Tibial nerve (tissue), 4 donors: ENCODE measurements at regions not wholly inside any gene's neighbourhood (a gene's known extent, or its start where the extent isn't known, plus 50 kb on each side); places are given as distances from the start of the nearest gene placed in this dataset.

Experiments used
- DNase-seq, 2 donors: peaks; one replicate each; pipeline ENCODE4 v3.0.0-alpha.2; 2019; ENCODE audit warnings: low spot score in 2 of 2
- H3K27ac ChIP-seq, 4 donors: fragments of 200-600 bp; sonication (generic) in 3 of 4; one replicate each; pipeline ENCODE4 v1.5.1; 2017 to 2019; ENCODE audit warnings: mild to moderate bottlenecking in 1 of 4
- H3K27me3 ChIP-seq, 2 donors: fragments of 200-600 bp; sonication (generic) in 1 of 2; one replicate each; pipeline versions ENCODE4 v1.5.1 to v1.6.0; 2017 to 2019
- H3K36me3 ChIP-seq, 3 donors: fragments of 200-600 bp; sonication (generic); one replicate each; pipeline ENCODE4 v1.5.1; 2018 to 2019
- H3K4me1 ChIP-seq, 4 donors: fragments of 200-600 bp; sonication (generic) in 3 of 4; one replicate each; pipeline ENCODE4 v1.5.1; 2017 to 2019
- H3K4me3 ChIP-seq, 4 donors: fragments of 200-600 bp; sonication (generic) in 3 of 4; one replicate each; pipeline ENCODE4 v1.5.1; 2017 to 2019; ENCODE audit warnings: mild to moderate bottlenecking in 1 of 4, moderate library complexity in 1 of 4
- H3K9me3 ChIP-seq, 4 donors: fragments of 200-600 bp; sonication (generic) in 3 of 4; one replicate each; pipeline ENCODE4 v1.5.1; 2017 to 2019
- EP300 ChIP-seq, 2 donors: sonication (generic); formaldehyde crosslinking; IDR thresholded peaks; one replicate each; pipeline ENCODE4 v1.6.1; 2017; ENCODE audit warnings: antibody characterized with exemption in 2 of 2, mild to moderate bottlenecking in 1 of 2
- POLR2A ChIP-seq, 2 donors: fragments of 450-650 bp; IDR thresholded peaks; one replicate each; pipeline ENCODE4 v1.6.1; 2017; ENCODE audit warnings: antibody characterized with exemption in 2 of 2, mild to moderate bottlenecking in 2 of 2, moderate library complexity in 2 of 2
- WGBS, 2 donors: methylation state at CpG; one replicate each; pipeline ENCODE4 v1.1.5; 2018; 5-methylcytosine and 5-hydroxymethylcytosine counted together
- TF ChIP-seq, protein P1 (sequence below), 5 experiments: fragments of 200-600 bp in 3 of 5; fragments of 450-650 bp in 2 of 5; sonication (generic) in 3 of 5; IDR thresholded peaks; one replicate each; pipeline ENCODE4 v1.5.1; 2016 to 2019; ENCODE audit warnings: antibody characterized with exemption in 5 of 5, mild to moderate bottlenecking in 3 of 5, moderate library complexity in 2 of 5

DNA sequence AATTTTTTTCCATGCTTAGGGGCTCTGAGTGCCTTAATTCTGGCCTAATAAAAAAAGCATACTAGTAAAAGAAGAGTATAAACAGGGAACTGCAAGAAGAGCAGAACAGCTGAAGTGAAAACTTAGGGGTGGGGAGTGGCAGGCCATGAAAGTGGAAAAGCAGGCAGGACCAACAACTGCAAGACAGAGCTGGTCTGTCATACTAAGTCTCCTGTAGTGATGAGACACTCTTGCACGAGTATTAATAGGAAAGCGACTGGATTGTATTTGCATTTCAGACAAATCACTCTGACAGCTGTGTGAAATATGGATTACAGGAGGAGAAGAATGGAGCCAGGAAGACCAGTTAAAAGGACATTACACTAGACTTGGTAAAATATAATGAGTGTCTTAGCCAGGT is 449.9 kb downstream of the NUF2 start:
- no peak overlapping the region for H3K27ac ChIP-seq
- no peak overlapping the region for H3K4me3 ChIP-seq
- no peaks in the 10 kb centered on the region for H3K36me3 ChIP-seq
- WGBS, 2 donors: 60 to 64% methylated on average over 2 of the region's 2 CpGs
- no peak for TF ChIP-seq EP300 (IDR thresholded peaks at IDR 0.05)
- TF ChIP-seq POLR2A (IDR thresholded peaks at IDR 0.05): no peak
- TF ChIP-seq, protein P1, sequence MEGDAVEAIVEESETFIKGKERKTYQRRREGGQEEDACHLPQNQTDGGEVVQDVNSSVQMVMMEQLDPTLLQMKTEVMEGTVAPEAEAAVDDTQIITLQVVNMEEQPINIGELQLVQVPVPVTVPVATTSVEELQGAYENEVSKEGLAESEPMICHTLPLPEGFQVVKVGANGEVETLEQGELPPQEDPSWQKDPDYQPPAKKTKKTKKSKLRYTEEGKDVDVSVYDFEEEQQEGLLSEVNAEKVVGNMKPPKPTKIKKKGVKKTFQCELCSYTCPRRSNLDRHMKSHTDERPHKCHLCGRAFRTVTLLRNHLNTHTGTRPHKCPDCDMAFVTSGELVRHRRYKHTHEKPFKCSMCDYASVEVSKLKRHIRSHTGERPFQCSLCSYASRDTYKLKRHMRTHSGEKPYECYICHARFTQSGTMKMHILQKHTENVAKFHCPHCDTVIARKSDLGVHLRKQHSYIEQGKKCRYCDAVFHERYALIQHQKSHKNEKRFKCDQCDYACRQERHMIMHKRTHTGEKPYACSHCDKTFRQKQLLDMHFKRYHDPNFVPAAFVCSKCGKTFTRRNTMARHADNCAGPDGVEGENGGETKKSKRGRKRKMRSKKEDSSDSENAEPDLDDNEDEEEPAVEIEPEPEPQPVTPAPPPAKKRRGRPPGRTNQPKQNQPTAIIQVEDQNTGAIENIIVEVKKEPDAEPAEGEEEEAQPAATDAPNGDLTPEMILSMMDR (IDR thresholded peaks at IDR 0.05): no peak
- H3K9me3 ChIP-seq: no peaks in the 10 kb centered on the region
- no peak for DNase-seq
- no peaks in the 10 kb centered on the region for H3K4me1 ChIP-seq
- no peaks in the 10 kb centered on the region for H3K27me3 ChIP-seq

DNA sequence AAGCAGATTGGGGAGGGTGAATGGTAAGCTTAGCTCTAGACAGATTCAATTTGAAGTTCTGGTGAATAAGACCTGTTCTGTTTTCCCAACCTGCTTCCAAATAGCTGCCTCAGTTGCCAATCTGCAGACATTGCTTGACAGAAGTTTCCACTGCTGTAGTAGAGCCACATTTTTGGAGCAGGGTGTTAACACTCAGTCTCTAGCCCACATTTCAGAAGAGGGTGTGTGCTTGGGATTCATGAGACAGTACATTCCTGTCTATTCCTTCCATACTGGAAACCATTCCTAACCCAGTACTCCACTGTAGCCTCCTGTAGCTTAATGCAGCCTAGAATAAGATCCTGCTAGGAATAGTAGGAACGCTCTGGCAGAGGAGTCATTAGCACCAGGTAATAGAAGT is 450.5 kb downstream of the NUF2 start:
- no peak overlapping the region for H3K4me3 ChIP-seq
- WGBS, 2 donors: 58 to 91% methylated on average over 1 of the region's 1 CpG
- no peaks in the 10 kb centered on the region for H3K9me3 ChIP-seq
- TF ChIP-seq, protein P1 (IDR thresholded peaks at IDR 0.05): no peak
- no peak for TF ChIP-seq EP300 (IDR thresholded peaks at IDR 0.05)
- no peak for TF ChIP-seq POLR2A (IDR thresholded peaks at IDR 0.05)
- no peaks in the 10 kb centered on the region for H3K4me1 ChIP-seq
- H3K27me3 ChIP-seq: no peaks in the 10 kb centered on the region
- no peak overlapping the region for H3K27ac ChIP-seq
- no peaks in the 10 kb centered on the region for H3K36me3 ChIP-seq
- no peak for DNase-seq

DNA sequence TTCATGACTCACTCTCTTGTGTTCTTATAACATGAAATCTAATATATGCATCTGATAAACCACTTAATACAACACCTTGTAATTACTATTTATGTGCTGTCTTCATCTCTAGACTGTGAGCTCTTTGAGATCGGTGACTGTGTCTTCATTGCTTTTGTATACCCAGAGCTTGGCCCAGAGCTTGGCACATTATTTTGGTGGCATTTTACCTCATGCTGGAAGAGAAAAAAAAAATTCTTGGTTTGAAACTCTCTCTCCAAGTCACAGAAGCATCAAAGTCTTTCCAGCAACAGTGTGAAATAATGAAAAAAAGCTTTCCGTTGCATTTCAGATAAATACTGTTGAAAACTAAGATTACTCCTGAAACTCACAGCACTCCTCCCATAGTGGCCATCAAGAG is 451.6 kb downstream of the NUF2 start:
- H3K27me3 ChIP-seq: no peaks in the 10 kb centered on the region
- H3K4me3 ChIP-seq: no peak overlapping the region
- no peaks in the 10 kb centered on the region for H3K4me1 ChIP-seq
- peaks cover 0 to 5% (median 0%) of the 10 kb centered on the region in 4 donors for H3K9me3 ChIP-seq
- no peak overlapping the region for H3K27ac ChIP-seq
- H3K36me3 ChIP-seq: no peaks in the 10 kb centered on the region
- TF ChIP-seq POLR2A (IDR thresholded peaks at IDR 0.05) (no peak), EP300 (IDR thresholded peaks at IDR 0.05) (no peak)
- TF ChIP-seq, protein P1 (IDR thresholded peaks at IDR 0.05): no peak
- no peak for DNase-seq
- 91% methylated on average over 2 of the region's 2 CpGs for WGBS, 2 donors

DNA sequence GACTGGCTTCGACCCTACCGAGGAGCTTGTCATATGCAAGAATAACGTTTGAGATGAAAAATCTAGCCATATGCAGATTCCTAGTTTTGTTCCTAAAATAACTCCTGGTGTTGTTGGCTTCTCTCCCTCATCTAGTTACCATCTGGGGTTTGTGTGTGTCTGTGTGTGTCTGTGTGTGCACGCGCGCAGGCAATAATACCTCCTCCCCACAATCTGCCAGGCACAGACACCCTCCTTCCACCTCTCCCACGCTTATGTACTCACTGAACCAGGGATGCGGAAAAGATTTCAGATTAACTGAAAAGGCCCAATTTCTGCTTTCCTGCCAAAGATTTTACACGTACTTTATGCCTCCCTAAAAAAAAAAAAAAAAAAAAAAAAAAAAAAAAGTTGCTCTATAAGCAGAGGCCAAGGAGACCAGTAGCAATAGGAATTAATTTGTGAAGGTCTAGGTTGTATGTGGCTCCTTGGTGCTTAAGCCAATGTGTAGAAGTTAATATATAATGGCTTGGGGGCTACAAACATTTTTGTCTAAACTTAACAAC is 452.7 kb downstream of the NUF2 start:
- no peaks in the 10 kb centered on the region for H3K36me3 ChIP-seq
- no peak overlapping the region for H3K4me3 ChIP-seq
- no peak for TF ChIP-seq POLR2A (IDR thresholded peaks at IDR 0.05)
- TF ChIP-seq, protein P1 (IDR thresholded peaks at IDR 0.05): no peak
- H3K27me3 ChIP-seq: no peaks in the 10 kb centered on the region
- H3K27ac ChIP-seq: no peak overlapping the region
- no peaks in the 10 kb centered on the region for H3K4me1 ChIP-seq
- DNase-seq: no peak
- WGBS, 2 donors: 87 to 88% methylated on average over 9 of the region's 9 CpGs
- peaks cover 0 to 12% (median 0%) of the 10 kb centered on the region in 4 donors for H3K9me3 ChIP-seq

DNA sequence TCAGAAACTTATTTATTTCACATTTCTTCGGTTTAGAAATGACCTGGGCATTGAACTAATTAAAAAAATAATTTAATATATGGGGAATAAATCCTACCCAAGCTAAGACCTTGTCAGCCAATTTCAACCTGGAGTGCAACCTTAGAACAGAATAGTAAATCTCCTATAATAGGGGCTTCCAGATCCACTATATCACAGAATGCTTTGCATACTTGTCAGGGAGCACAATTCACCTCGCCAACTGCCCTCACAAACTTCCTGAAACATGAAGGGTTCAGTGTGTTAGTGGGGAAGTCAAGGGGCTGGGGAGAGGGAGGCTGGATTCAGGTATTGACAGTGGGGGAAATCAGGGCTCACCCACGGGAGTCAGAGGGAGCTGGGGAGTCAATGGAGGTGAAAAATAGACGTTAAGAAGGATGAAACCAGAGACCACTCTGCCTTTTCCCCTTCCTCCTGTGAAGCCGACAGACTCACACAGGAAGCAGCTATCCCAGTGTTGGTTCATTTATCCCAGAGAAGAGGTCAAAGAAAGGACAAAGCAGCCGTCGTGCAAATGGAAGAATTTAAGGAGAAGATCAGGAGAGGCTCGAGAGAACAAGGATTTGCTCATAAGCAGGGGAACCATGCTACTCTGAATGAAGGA is 453.3 kb downstream of the NUF2 start:
- no peak overlapping the region for H3K4me3 ChIP-seq
- no peak for TF ChIP-seq EP300 (IDR thresholded peaks at IDR 0.05)
- TF ChIP-seq, protein P1 (IDR thresholded peaks at IDR 0.05): no peak
- TF ChIP-seq POLR2A (IDR thresholded peaks at IDR 0.05): no peak
- H3K9me3 ChIP-seq: peaks cover 0 to 12% (median 0%) of the 10 kb centered on the region in 4 donors
- no peak for DNase-seq
- WGBS, 2 donors: 27 to 28% methylated on average over 8 of the region's 8 CpGs
- no peaks in the 10 kb centered on the region for H3K4me1 ChIP-seq
- no peaks in the 10 kb centered on the region for H3K27me3 ChIP-seq
- no peak overlapping the region for H3K27ac ChIP-seq
- H3K36me3 ChIP-seq: no peaks in the 10 kb centered on the region
